Retina (tissue), 1 donor: ENCODE measurements at regions not wholly inside any gene's neighbourhood (a gene's known extent, or its start where the extent isn't known, plus 50 kb on each side); places are given as distances from the start of the nearest gene placed in this dataset.
"Not testable (repeated sequence)": the region's sequence is repeated elsewhere in the genome, so short reads cannot be mapped to it uniquely, and the experiment has no call there.

Experiments
- DNase-seq: peaks from one replicate; pipeline ENCODE4 v3.0.0-alpha.2; 2016

- no peak for DNase-seq
Measured at GRCh38 chr4:125518281-125518680, 203.5 kb downstream of the FAT4 start.

- no peak for DNase-seq
Measured at GRCh38 chr4:125519371-125520146, 204.8 kb downstream of the FAT4 start.

- DNase-seq, result no peak
Measured at GRCh38 chr4:125520258-125520990, 205.7 kb downstream of the FAT4 start.

GRCh38 chr4:125522588-125522987 is 207.8 kb downstream of the FAT4 start:
- no peak for DNase-seq

GRCh38 chr4:125522992-125523391 is 208.2 kb downstream of the FAT4 start:
- no peak for DNase-seq

GRCh38 chr4:125526420-125526819 is 211.7 kb downstream of the FAT4 start:
- DNase-seq, result no peak

- no peak for DNase-seq
Measured at GRCh38 chr4:125527681-125528080, 212.9 kb downstream of the FAT4 start.

GRCh38 chr4:125529071-125529470 is 214.3 kb downstream of the FAT4 start:
- no peak for DNase-seq

GRCh38 chr4:125538670-125539069 is 223.9 kb downstream of the FAT4 start:
- no peak for DNase-seq

- no peak for DNase-seq
Measured at GRCh38 chr4:125539691-125540090, 224.9 kb downstream of the FAT4 start.

GRCh38 chr4:125541836-125542385 is 227.2 kb downstream of the FAT4 start:
- DNase-seq, result no peak

GRCh38 chr4:125546272-125546671 is 231.5 kb downstream of the FAT4 start:
- DNase-seq, result no peak

GRCh38 chr4:125547836-125548235 is 233.1 kb downstream of the FAT4 start:
- no peak for DNase-seq

- DNase-seq, result no peak
Measured at GRCh38 chr4:125550769-125551168, 236.0 kb downstream of the FAT4 start.

GRCh38 chr4:125551466-125551865 is 236.7 kb downstream of the FAT4 start:
- DNase-seq, result no peak

GRCh38 chr4:125551967-125552366 is 237.2 kb downstream of the FAT4 start:
- DNase-seq, result no peak

GRCh38 chr4:125572601-125573000 is 257.8 kb downstream of the FAT4 start:
- DNase-seq, result no peak

- no peak for DNase-seq
Measured at GRCh38 chr4:125573368-125573767, 258.6 kb downstream of the FAT4 start.

- no peak for DNase-seq
Measured at GRCh38 chr4:125573786-125574185, 259.0 kb downstream of the FAT4 start.

GRCh38 chr4:125582302-125582701 is 267.5 kb downstream of the FAT4 start:
- DNase-seq, result no peak

GRCh38 chr4:125590158-125590557 is 275.4 kb downstream of the FAT4 start:
- DNase-seq, result no peak

GRCh38 chr4:125591290-125591689 is 276.5 kb downstream of the FAT4 start:
- DNase-seq, result no peak

GRCh38 chr4:125594056-125594602 is 279.4 kb downstream of the FAT4 start:
- DNase-seq, result no peak

- not testable (repeated sequence) for DNase-seq
Measured at GRCh38 chr4:125605926-125606325, 291.2 kb downstream of the FAT4 start.
